Gastroesophageal sphincter (tissue), 3 donors: ENCODE measurements at regions not wholly inside any gene's neighbourhood (a gene's known extent, or its start where the extent isn't known, plus 50 kb on each side); places are given as distances from the start of the nearest gene placed in this dataset.

Experiments
- EP300 ChIP-seq: sonication (generic); formaldehyde crosslinking; IDR thresholded peaks from one replicate; pipeline ENCODE4 v1.6.1; 2017; ENCODE audit warnings: antibody characterized with exemption, mild to moderate bottlenecking
- TF ChIP-seq, protein P1 (sequence below), 4 experiments: fragments of 200-600 bp in 2 of 4; fragments of 450-650 bp in 2 of 4; sonication (generic) in 1 of 4; IDR thresholded peaks; one replicate each; pipeline ENCODE4 v1.5.1; 2017 to 2019; ENCODE audit warnings: antibody characterized with exemption in 4 of 4, mild to moderate bottlenecking in 2 of 4, moderate library complexity in 2 of 4

DNA sequence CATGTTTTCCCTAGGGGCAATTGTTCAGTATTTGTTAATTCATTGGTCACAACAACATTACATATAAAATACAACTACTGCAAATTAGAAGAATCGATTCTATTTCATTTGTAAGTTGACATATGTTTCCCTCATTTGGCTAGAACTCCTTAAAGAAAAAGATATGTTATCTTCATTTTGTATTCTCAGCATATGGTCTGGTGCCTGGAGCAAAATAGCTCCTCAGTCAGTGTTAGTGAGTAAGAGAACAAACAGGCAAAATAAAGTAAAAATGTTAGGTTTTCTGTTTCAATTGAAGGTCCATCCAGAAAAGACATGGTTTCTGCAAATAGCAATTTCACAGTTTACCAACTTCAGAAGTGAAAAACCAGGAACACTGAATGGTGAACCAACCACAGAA, 1343.1 kb downstream of the ROBO1 start:
- TF ChIP-seq, protein P1, sequence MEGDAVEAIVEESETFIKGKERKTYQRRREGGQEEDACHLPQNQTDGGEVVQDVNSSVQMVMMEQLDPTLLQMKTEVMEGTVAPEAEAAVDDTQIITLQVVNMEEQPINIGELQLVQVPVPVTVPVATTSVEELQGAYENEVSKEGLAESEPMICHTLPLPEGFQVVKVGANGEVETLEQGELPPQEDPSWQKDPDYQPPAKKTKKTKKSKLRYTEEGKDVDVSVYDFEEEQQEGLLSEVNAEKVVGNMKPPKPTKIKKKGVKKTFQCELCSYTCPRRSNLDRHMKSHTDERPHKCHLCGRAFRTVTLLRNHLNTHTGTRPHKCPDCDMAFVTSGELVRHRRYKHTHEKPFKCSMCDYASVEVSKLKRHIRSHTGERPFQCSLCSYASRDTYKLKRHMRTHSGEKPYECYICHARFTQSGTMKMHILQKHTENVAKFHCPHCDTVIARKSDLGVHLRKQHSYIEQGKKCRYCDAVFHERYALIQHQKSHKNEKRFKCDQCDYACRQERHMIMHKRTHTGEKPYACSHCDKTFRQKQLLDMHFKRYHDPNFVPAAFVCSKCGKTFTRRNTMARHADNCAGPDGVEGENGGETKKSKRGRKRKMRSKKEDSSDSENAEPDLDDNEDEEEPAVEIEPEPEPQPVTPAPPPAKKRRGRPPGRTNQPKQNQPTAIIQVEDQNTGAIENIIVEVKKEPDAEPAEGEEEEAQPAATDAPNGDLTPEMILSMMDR (IDR thresholded peaks at IDR 0.05) = no peak
- TF ChIP-seq EP300 = no peak
